Keratinocyte (primary cell): ENCODE measurements at regions not wholly inside any gene's neighbourhood (a gene's known extent, or its start where the extent isn't known, plus 50 kb on each side); places are given as distances from the start of the nearest gene placed in this dataset.

ENCODE experiments used
- EZH2 ChIP-seq: IDR thresholded peaks from one replicate; pipeline ENCODE4 v1.6.1; 2012; ENCODE audit warnings: inconsistent platforms, mild to moderate bottlenecking, low read length, moderate library complexity
- TF ChIP-seq, protein P1 (sequence below), 3 experiments: IDR thresholded peaks in 1 of 3; conservative IDR thresholded peaks in 1 of 3; optimal IDR thresholded peaks in 1 of 3; 2 replicates in 2 of 3; 3 replicates in 1 of 3; pipeline versions ENCODE3 to v1.5.1; 2011; ENCODE audit warnings: low read length in 3 of 3, mild to moderate bottlenecking in 3 of 3, moderate library complexity in 2 of 3, control low read depth in 1 of 3, inconsistent platforms in 1 of 3; ENCODE audit not compliant: insufficient read depth in 2 of 3; ENCODE audit errors: extremely low read depth in 1 of 3

DNA sequence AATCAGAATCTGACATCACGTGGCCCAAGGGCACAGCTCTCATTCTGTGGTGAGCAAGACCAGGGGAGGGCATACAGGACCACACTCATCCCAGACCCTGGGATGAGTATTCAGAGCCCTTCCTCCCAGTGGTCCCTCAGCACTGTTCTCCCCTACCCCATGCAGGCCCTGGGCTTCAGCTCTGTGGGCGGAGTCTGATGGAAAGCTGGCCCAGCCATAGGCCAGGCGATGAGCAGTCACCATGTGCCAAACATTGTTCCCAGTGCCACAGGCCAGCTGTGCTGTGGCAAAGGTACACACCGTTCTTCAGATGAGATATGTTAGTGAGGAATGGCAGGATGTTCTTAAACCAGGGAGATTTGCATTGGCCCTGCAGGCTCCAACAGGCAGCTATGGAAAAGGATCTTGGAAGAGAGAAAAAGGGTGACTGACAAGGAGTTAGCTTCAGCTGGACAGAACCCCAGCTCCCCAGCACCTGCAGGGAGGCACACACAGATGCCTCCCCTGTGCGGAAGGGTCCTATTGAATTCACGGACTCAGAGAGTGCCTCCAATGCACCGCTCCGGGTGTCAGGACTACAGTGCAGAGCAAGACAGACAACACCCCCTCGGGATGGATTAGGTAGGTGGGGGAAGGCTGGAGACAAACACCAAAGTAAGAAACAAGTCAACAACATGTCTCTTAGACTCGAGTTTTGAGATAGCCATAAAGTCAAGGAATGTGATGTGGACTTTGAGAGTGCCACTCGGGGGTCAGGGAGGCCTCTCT lies 596.0 kb upstream of the MGMT start:
- TF ChIP-seq, protein P1, sequence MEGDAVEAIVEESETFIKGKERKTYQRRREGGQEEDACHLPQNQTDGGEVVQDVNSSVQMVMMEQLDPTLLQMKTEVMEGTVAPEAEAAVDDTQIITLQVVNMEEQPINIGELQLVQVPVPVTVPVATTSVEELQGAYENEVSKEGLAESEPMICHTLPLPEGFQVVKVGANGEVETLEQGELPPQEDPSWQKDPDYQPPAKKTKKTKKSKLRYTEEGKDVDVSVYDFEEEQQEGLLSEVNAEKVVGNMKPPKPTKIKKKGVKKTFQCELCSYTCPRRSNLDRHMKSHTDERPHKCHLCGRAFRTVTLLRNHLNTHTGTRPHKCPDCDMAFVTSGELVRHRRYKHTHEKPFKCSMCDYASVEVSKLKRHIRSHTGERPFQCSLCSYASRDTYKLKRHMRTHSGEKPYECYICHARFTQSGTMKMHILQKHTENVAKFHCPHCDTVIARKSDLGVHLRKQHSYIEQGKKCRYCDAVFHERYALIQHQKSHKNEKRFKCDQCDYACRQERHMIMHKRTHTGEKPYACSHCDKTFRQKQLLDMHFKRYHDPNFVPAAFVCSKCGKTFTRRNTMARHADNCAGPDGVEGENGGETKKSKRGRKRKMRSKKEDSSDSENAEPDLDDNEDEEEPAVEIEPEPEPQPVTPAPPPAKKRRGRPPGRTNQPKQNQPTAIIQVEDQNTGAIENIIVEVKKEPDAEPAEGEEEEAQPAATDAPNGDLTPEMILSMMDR (optimal IDR thresholded peaks at IDR 0.05 in 1 of 3, IDR thresholded peaks at IDR 0.05 in 1 of 3, conservative IDR thresholded peaks at IDR 0.05 in 1 of 3; ENCODE audit: extremely low read depth in 1 of 3, insufficient read depth in 2 of 3, low read length in 3 of 3) = no peak
- TF ChIP-seq EZH2 = no peak
